GM12875 (cell line): ENCODE measurements at regions not wholly inside any gene's neighbourhood (a gene's known extent, or its start where the extent isn't known, plus 50 kb on each side); places are given as distances from the start of the nearest gene placed in this dataset.

Source experiments
- H3K4me3 ChIP-seq: one replicate; pipeline ENCODE4 v1.5.1; 2011; ENCODE audit warnings: low read depth, low read length, control low read depth
- TF ChIP-seq, protein P1 (sequence below): IDR thresholded peaks from 2 replicates; pipeline ENCODE4 v1.5.1; 2011; ENCODE audit warnings: low read depth, mild to moderate bottlenecking, control low read depth, inconsistent platforms, low read length, moderate library complexity, borderline replicate concordance; ENCODE audit not compliant: insufficient read depth

DNA sequence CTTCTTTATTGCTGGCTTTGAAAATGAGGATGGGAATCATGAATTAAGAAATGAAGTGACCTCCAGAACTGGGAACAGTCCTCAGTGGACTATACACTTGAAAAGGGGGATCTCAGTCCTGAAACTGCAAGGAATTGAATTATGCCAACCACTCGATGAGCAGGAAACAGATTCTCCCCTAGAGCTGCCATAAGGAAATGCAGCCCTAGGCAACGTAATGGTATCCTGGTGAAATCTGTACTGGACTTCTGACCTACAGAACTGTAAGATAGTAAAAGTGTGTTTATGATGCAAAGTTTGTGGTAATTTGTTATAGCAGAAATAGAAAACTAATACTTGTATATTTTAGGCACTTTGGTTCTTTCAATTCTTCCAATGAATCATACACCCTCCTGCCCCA lies 236.4 kb upstream of the TAC1 start:
- no peak overlapping the region for H3K4me3 ChIP-seq
- TF ChIP-seq, protein P1, sequence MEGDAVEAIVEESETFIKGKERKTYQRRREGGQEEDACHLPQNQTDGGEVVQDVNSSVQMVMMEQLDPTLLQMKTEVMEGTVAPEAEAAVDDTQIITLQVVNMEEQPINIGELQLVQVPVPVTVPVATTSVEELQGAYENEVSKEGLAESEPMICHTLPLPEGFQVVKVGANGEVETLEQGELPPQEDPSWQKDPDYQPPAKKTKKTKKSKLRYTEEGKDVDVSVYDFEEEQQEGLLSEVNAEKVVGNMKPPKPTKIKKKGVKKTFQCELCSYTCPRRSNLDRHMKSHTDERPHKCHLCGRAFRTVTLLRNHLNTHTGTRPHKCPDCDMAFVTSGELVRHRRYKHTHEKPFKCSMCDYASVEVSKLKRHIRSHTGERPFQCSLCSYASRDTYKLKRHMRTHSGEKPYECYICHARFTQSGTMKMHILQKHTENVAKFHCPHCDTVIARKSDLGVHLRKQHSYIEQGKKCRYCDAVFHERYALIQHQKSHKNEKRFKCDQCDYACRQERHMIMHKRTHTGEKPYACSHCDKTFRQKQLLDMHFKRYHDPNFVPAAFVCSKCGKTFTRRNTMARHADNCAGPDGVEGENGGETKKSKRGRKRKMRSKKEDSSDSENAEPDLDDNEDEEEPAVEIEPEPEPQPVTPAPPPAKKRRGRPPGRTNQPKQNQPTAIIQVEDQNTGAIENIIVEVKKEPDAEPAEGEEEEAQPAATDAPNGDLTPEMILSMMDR = no peak

DNA sequence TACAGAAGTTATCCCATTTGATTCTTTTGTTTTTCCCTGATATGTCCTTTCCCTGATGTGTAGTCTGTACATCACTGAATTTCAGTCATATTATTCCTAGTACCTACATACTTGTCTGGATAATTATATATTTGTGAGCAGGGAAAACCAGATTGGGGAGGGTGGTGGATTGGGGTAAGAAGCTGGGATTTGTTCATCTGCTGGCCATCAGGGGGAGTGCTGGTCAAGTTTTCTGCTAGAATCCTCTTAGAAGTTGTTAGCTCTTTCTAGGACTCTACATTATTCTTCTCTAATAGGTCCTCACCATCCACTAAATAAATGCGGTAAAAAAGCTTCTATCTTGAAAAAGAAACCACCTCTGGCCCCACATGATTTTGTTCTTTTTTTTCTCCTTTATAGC lies 232.7 kb upstream of the TAC1 start:
- no peak overlapping the region for H3K4me3 ChIP-seq
- TF ChIP-seq, protein P1 = peak; percentile 36; the same call in 1 of the 2 replicates

DNA sequence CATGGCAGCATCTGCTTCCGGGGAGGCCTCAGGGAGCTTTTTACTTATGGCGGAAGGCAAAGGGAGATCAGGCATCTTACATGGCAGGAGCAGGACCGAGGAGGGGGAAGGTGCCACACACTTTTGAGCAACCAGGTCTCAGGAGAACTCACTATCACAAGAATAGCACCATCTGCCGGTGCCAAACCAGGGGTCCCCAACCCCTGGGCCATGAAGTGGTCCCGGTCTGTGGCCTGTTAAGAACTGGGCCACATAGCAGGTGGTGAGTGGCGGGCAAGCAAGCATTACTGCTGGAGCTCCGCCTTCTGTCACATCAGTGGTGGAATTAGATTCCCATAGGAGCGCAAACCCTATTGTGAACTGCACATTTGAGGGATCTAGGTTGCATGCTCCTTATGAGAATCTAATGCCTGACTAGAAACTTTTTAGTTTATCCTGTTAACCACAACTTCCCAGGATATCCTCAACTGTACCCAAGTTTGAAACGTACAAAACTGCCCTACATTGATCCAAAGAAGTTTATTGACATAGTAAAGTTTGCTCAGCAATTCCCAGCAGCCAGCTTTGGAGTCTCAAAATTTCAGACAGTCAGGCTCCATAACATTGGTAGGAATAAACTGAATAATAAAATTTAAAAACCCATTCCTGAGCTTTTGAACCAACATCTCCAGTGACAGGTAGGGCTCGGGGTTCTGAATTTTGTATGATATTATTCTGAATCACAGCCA lies 228.4 kb upstream of the TAC1 start:
- no peak overlapping the region for H3K4me3 ChIP-seq
- TF ChIP-seq, protein P1 = no peak

DNA sequence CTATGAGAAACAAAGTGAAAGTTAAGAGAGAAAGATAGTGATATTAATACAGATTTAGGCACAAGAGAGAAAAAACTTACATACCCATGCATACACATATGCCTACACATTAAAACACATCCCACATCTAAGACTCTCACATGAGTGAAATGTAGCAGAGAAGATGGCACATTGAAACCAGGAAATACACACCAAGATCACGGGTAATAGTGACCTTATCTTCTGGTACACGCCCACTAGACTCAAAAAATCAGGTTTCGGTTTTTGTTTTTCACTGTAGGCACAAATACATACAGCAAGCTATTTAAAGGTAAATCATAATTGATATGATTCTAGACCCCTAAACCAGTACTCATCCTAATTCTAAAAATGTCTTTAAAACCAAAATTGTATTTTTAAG lies 225.2 kb upstream of the TAC1 start:
- H3K4me3 ChIP-seq = no peak overlapping the region
- TF ChIP-seq, protein P1 = no peak

DNA sequence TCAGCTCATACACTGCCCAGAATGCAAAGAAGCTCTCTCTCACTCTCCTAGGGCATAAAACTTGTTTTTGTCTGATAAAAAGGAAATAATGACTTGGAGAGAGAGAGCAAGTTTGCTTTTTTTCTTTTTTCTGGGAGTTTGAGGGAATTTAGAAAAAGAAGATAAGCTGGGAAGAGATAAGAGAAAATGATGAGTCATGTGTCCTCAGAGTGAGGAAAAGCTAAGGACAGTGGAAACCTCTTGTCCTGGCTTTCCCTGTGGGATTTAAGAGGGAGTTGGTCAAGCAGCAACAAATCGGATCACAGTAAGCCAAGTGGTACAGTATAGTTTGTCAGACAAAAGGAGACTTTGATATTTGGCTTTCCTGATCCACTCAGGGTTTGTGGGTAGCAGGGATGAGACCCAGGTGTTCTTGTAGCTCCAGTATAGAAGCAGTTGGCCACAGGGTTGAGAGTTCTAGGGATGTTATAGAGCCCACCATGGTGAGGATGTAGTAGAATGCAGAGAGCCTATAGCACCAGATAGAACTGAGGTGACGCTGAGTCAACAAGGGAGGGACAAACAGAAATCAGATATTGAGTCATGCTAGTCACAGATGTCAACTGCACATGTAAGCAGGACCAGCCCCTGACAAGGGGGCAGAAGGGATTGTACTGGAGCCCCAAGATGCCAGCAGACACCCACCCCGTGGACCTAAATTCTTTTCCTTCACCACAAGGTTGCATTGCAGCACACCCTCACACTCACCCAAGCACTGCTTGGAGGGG lies 219.3 kb upstream of the TAC1 start:
- H3K4me3 ChIP-seq = no peak overlapping the region
- TF ChIP-seq, protein P1 = no peak

DNA sequence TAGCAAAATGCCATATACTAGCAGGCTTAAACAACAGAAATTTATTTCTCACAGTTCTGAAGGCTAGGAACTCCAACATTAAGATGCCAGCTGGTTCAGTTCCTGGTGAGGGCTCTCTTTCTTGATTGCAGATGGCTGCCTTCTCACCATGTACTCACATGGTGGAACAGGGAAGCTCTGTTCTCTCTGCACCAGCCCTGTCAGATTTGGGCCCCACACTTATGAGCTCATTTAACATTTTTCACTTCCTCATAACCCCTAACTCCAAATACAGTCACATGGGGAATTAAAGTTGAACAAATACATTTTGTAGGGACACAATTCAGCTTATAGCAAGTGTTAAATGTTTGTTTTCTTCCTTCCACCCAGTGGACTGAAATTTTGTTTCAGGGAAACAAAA lies 218.6 kb upstream of the TAC1 start:
- TF ChIP-seq, protein P1 = no peak

DNA sequence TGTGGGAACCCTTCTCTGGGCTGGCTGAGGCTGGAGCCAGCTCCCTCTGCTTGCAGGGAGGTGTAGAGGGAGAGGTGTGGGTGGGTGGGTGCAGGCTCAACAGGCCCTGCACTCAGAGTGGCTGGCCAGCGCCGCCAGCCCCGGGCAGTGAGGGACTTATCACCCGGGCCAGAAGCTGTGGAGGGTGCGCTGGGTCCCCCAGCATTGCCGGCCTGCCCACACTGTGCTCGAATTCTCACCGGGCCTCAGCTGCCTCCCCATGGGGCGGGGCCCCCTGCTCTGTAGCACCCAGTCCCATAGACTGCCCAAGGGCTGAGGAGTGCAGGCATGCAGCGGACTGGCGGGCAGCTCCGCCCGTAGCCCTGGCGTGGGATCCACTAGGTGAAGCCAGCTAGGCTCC lies 190.7 kb upstream of the TAC1 start:
- TF ChIP-seq, protein P1 = no peak
- no peak overlapping the region for H3K4me3 ChIP-seq

More for the DNA sequence above, 218.6 kb upstream of the TAC1 start:
- H3K4me3 ChIP-seq = no peak overlapping the region
